HL-60 (cell line): ENCODE measurements at regions not wholly inside any gene's neighbourhood (a gene's known extent, or its start where the extent isn't known, plus 50 kb on each side); places are given as distances from the start of the nearest gene placed in this dataset.

ENCODE experiments used
- SPI1 ChIP-seq: IDR thresholded peaks from 2 replicates; pipeline ENCODE4 v1.6.1; 2012; ENCODE audit warnings: low read depth, mild to moderate bottlenecking, borderline replicate concordance
- TF ChIP-seq, protein P1 (sequence below): IDR thresholded peaks from one replicate; pipeline ENCODE4 v1.5.1; 2011; ENCODE audit warnings: low read length, control low read depth, inconsistent platforms; ENCODE audit not compliant: insufficient read depth

DNA sequence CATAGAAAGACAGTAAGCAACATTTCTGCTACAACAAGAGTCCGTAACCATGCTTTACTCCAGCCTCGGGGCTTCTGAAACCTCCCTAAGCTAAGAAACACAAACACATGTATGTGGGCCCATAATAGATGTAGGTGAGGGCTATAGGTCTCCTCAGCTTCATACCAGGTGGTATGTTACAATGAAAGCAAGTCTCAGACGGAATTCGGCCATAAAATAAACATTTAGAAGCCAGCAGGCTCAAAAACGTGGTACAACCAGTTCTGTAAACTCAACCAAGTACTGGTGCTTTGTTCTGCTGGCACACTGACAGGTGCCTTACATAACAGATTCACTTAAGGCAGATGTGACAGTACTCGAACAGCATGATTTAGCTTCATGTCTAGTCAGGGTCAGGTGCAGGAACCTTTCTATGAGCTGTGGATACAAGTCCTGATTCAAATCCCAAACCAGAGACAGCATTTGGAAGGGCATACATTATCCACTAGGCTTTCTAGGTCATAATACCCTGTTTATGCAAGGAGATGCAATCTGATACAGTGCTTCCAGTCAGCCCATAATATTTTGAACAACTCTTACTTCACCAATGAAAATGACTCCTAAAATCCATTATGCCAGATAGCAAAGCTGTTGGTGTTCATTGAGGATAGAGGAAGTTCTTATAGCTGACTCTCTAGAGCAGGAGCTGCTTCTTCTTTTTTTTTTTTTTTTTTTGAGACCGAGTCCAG, 113.8 kb upstream of the ENPP6 start:
- TF ChIP-seq, protein P1, sequence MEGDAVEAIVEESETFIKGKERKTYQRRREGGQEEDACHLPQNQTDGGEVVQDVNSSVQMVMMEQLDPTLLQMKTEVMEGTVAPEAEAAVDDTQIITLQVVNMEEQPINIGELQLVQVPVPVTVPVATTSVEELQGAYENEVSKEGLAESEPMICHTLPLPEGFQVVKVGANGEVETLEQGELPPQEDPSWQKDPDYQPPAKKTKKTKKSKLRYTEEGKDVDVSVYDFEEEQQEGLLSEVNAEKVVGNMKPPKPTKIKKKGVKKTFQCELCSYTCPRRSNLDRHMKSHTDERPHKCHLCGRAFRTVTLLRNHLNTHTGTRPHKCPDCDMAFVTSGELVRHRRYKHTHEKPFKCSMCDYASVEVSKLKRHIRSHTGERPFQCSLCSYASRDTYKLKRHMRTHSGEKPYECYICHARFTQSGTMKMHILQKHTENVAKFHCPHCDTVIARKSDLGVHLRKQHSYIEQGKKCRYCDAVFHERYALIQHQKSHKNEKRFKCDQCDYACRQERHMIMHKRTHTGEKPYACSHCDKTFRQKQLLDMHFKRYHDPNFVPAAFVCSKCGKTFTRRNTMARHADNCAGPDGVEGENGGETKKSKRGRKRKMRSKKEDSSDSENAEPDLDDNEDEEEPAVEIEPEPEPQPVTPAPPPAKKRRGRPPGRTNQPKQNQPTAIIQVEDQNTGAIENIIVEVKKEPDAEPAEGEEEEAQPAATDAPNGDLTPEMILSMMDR, result no peak
- peak; percentile 21; the same call in 1 of the 2 replicates for TF ChIP-seq SPI1
